Large intestine (tissue), 3 donors: ENCODE measurements at regions not wholly inside any gene's neighbourhood (a gene's known extent, or its start where the extent isn't known, plus 50 kb on each side); places are given as distances from the start of the nearest gene placed in this dataset.

Source experiments
- DNase-seq, 2 donors: peaks; one replicate each; pipeline versions ENCODE4 v3.0.0 to v3.0.0-alpha.2; 2013
- H3K27ac ChIP-seq: one replicate; pipeline ENCODE4 v1.5.1; 2013; ENCODE audit warnings: low read length
- H3K27me3 ChIP-seq: 2 replicates; pipeline ENCODE4 v1.6.1; 2013; ENCODE audit warnings: low read length; ENCODE audit not compliant: control insufficient read depth, insufficient read depth
- H3K36me3 ChIP-seq: 2 replicates; pipeline ENCODE4 v1.6.1; 2013; ENCODE audit warnings: low read length; ENCODE audit not compliant: control insufficient read depth, insufficient read depth
- H3K4me1 ChIP-seq: one replicate; pipeline ENCODE4 v1.6.1; 2013; ENCODE audit warnings: low read length; ENCODE audit not compliant: control insufficient read depth, insufficient read depth
- H3K4me3 ChIP-seq: one replicate; pipeline ENCODE4 v1.5.1; 2013; ENCODE audit warnings: low read length
- H3K9me3 ChIP-seq: one replicate; pipeline ENCODE4 v1.6.1; 2013; ENCODE audit warnings: mild to moderate bottlenecking, low read depth, low read length, moderate library complexity; ENCODE audit not compliant: control insufficient read depth
- WGBS: methylation state at CpG from one replicate; pipeline ENCODE4 v1.1.5; 2013; ENCODE audit warnings: low lambda C conversion rate; ENCODE audit not compliant: insufficient coverage; 5-methylcytosine and 5-hydroxymethylcytosine counted together

DNA sequence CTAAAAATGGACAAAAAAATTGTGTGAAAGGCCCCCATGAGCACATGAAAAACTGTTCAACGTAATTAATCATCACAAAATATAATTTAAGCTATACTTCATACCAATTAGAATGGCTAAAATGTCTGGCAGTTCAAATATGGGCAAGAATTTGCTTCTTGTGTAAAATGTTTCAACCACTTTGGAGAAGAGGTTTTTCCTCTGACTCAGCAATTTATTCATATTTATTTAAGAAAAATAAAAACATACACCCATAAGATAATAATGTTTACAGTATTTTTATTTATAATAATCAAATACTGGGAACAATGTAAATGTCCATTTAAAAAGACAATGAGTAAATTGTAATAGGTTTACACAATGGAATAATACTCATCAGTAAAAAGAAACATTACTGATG lies 395.1 kb upstream of the KHDRBS2 start:
- Histone ChIP-seq H3K4me3 (no peak overlapping the region), H3K9me3 (no peaks in the 10 kb centered on the region), H3K27ac (no peak overlapping the region), H3K36me3 (no peaks in the 10 kb centered on the region), H3K4me1 (no peaks in the 10 kb centered on the region), H3K27me3 (no peaks in the 10 kb centered on the region)
- WGBS: 67% methylated on average over 1 of the region's 1 CpG
- no peak for DNase-seq

- Histone ChIP-seq H3K4me1 (no peaks in the 10 kb centered on the region), H3K36me3 (no peaks in the 10 kb centered on the region), H3K27ac (no peak overlapping the region), H3K4me3 (no peak overlapping the region), H3K27me3 (no peaks in the 10 kb centered on the region), H3K9me3 (no peaks in the 10 kb centered on the region)
- DNase-seq: no peak
These were observed 387.0 kb upstream of the KHDRBS2 start for GRCh38 chr6:62672989-62673388.

GRCh38 chr6:62670490-62671223 lies 384.6 kb upstream of the KHDRBS2 start:
- no CpG with 5 or more reads among the region's 2 CpGs for WGBS
- no peak overlapping the region for H3K4me3 ChIP-seq
- no peaks in the 10 kb centered on the region for H3K9me3 ChIP-seq
- H3K36me3 ChIP-seq: no peaks in the 10 kb centered on the region
- no peaks in the 10 kb centered on the region for H3K4me1 ChIP-seq
- H3K27me3 ChIP-seq: no peaks in the 10 kb centered on the region
- DNase-seq: no peak
- H3K27ac ChIP-seq: no peak overlapping the region

GRCh38 chr6:62669831-62670230 lies 383.8 kb upstream of the KHDRBS2 start:
- no peaks in the 10 kb centered on the region for H3K9me3 ChIP-seq
- H3K27me3 ChIP-seq: no peaks in the 10 kb centered on the region
- no peaks in the 10 kb centered on the region for H3K36me3 ChIP-seq
- H3K4me1 ChIP-seq: no peaks in the 10 kb centered on the region
- H3K4me3 ChIP-seq: no peak overlapping the region
- no peak for DNase-seq
- no peak overlapping the region for H3K27ac ChIP-seq

DNA sequence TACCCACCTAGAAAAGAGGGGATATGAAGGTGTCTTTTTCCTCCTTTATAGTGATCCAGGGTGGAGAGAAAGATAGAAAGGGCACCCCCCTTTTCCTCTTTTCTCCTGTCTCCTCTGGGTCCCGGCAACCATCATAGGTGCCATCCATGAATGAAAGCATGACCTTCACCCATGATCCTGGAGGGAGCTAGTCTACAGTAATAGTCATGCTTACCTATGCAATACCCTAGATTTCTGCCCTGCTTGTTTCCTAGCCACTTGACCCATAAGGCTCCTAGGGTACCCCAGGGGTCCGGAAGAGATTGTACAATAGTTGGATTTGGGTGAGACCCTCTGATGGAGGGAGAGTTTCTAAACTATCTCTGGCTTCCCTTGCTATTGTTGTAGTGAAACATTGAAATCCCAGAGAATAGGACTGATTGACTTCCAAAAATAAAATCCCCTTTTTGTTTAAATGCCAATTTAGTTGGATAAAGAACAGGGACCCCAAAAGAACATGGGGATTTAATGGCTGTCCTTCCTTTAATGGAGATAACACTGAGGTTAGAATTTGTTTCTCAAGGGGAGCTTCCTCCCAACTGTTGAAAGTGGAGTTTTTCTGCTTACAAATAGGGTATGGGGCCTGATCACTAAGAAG lies 366.8 kb upstream of the KHDRBS2 start:
- no peak for DNase-seq

GRCh38 chr6:62645274-62645673 lies 359.2 kb upstream of the KHDRBS2 start:
- Histone ChIP-seq H3K27me3 (no peaks in the 10 kb centered on the region), H3K9me3 (peaks cover 6% of the 10 kb centered on the region), H3K4me3 (no peak overlapping the region), H3K4me1 (no peaks in the 10 kb centered on the region), H3K27ac (no peak overlapping the region), H3K36me3 (no peaks in the 10 kb centered on the region)
- no peak for DNase-seq
- 79% methylated on average over 2 of the region's 2 CpGs for WGBS

More for the DNA sequence above, 366.8 kb upstream of the KHDRBS2 start:
- H3K27me3 ChIP-seq: no peaks in the 10 kb centered on the region
- no peaks in the 10 kb centered on the region for H3K36me3 ChIP-seq
- H3K27ac ChIP-seq: no peak overlapping the region
- no peaks in the 10 kb centered on the region for H3K4me1 ChIP-seq
- H3K4me3 ChIP-seq: no peak overlapping the region
- WGBS: no CpG with 5 or more reads among the region's 2 CpGs
- H3K9me3 ChIP-seq: peaks cover 11% of the 10 kb centered on the region

DNA sequence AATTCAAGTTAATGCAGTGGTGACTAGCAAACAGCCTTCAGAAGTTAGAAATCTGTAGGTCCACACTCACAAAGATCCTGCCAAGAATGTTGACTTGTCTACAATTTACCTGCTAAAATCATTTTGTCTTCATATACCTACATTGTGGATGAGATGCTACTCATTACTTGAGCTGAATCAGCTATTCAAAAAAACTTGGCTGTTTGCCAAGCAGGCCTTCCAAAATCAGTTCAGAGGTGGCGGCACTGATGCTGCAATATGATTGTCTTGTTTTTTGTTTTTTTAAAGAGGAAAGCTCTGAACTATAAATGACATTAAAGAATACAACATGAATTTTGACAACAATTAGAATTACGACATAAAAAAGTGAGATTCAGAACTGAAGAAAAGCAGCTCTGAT lies 354.7 kb upstream of the KHDRBS2 start:
- H3K36me3 ChIP-seq: no peaks in the 10 kb centered on the region
- peaks cover 7% of the 10 kb centered on the region for H3K9me3 ChIP-seq
- H3K27me3 ChIP-seq: no peaks in the 10 kb centered on the region
- H3K4me1 ChIP-seq: no peaks in the 10 kb centered on the region
- H3K27ac ChIP-seq: no peak overlapping the region
- 100% methylated on average over 1 of the region's 2 CpGs for WGBS
- DNase-seq: no peak
- H3K4me3 ChIP-seq: no peak overlapping the region

- WGBS: 67% methylated on average over 1 of the region's 2 CpGs
- H3K27ac ChIP-seq: no peak overlapping the region
- no peaks in the 10 kb centered on the region for H3K36me3 ChIP-seq
- DNase-seq: peak in 1 of 2 donors; percentile 16
- H3K9me3 ChIP-seq: no peaks in the 10 kb centered on the region
- no peak overlapping the region for H3K4me3 ChIP-seq
- no peaks in the 10 kb centered on the region for H3K27me3 ChIP-seq
- H3K4me1 ChIP-seq: peaks cover 10% of the 10 kb centered on the region
These were observed 340.6 kb upstream of the KHDRBS2 start for GRCh38 chr6:62626661-62627060.

DNA sequence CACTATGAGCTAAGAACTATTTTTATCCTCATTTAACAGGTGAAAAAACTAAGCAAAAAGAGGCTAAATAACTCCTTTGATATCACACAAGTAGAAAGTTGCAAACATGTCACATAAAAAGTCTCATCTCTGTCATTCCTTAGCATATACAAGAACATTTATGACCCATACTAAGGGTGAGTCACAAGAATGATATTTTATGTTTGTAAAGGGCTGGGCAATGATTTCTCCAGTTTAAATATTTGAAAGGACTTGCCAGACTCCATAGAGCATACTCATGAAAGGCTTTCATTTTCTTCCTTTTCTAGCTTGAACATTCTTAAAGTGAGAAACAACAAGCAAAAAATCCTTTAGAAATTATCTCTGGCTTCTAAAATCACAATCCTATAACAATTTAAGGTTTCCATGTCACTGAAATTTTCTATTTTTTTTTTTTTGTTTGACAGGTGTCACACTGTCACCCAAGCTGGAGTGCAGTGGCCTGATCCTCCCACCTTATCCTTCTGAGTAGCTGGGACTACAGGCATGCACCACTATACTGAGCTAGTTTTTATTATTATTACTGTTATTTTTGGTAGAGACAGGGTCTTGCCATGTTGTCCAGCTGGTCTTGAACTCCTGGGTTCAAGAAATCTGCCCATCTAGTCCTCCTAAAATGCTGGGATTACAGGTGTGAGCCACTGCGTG lies 338.0 kb upstream of the KHDRBS2 start:
- H3K36me3 ChIP-seq: no peaks in the 10 kb centered on the region
- H3K4me3 ChIP-seq: no peak overlapping the region
- H3K27ac ChIP-seq: peak overlapping the region; percentile 50
- H3K9me3 ChIP-seq: no peaks in the 10 kb centered on the region
- WGBS: 89% methylated on average over 1 of the region's 1 CpG
- no peaks in the 10 kb centered on the region for H3K27me3 ChIP-seq
- H3K4me1 ChIP-seq: peaks cover 10% of the 10 kb centered on the region
- DNase-seq: peak in 1 of 2 donors; percentile 50

- Histone ChIP-seq H3K9me3 (peaks cover 4% of the 10 kb centered on the region), H3K36me3 (no peaks in the 10 kb centered on the region), H3K4me3 (no peak overlapping the region), H3K27ac (peak overlapping the region; percentile 57), H3K27me3 (no peaks in the 10 kb centered on the region), H3K4me1 (peaks cover 30% of the 10 kb centered on the region)
- no CpG with 5 or more reads among the region's 4 CpGs for WGBS
- DNase-seq: peak; percentile 94 to 95
These were observed 329.5 kb upstream of the KHDRBS2 start for GRCh38 chr6:62615366-62616015.
